Stomach (tissue), 4 donors: ENCODE measurements at regions not wholly inside any gene's neighbourhood (a gene's known extent, or its start where the extent isn't known, plus 50 kb on each side); places are given as distances from the start of the nearest gene placed in this dataset.

Source experiments
- CTCF ChIP-seq, 7 experiments: fragments of 450-650 bp in 4 of 7; fragments of 200-600 bp in 3 of 7; sonication (generic) in 3 of 7; IDR thresholded peaks; one replicate each; pipeline ENCODE4 v1.5.1; 2016 to 2019; ENCODE audit warnings: antibody characterized with exemption in 7 of 7, control low read depth in 2 of 7, mild to moderate bottlenecking in 1 of 7
- POLR2AphosphoS5 ChIP-seq, 3 donors: sonication (generic); formaldehyde crosslinking; IDR thresholded peaks; one replicate each; pipeline ENCODE4 v1.6.1; 2016; ENCODE audit warnings: antibody characterized with exemption in 3 of 3

- TF ChIP-seq CTCF (IDR thresholded peaks at IDR 0.05) (no peak), POLR2AphosphoS5 (IDR thresholded peaks at IDR 0.05) (no peak)
These were observed 377.0 kb downstream of the TLE1 start for GRCh38 chr9:81312346-81312745.
